CD8-positive, alpha-beta memory T cell (primary cell): ENCODE measurements at regions not wholly inside any gene's neighbourhood (a gene's known extent, or its start where the extent isn't known, plus 50 kb on each side); places are given as distances from the start of the nearest gene placed in this dataset.

ENCODE experiments used
- CTCF ChIA-PET: fragments of 350-600 bp; sonication (Branson Sonifier 250); formaldehyde crosslinking; loops from one replicate; lab custom pipeline; 2021; ENCODE audit warnings: antibody characterized with exemption; lab: Charles Lee
- POLR2A ChIA-PET: fragments of 350-600 bp; sonication (Branson Sonifier 250); formaldehyde crosslinking; loops from one replicate; lab custom pipeline; 2021; ENCODE audit warnings: antibody characterized with exemption; lab: Charles Lee
- DNase-seq, 5 donors: peaks; one replicate each; pipeline versions ENCODE4 v3.0.0 to v3.0.0-alpha.2; 2020 to 2022; ENCODE audit warnings: mixed read lengths in 1 of 5
- H3K27ac ChIP-seq: one replicate; pipeline ENCODE4 v1.7.0; 2013; ENCODE audit warnings: low read depth, mild to moderate bottlenecking, low read length, moderate library complexity
- H3K27me3 ChIP-seq: 2 replicates; pipeline ENCODE4 v1.7.0; 2013; ENCODE audit warnings: low read length, mild to moderate bottlenecking; ENCODE audit not compliant: insufficient read depth, poor library complexity, severe bottlenecking
- H3K36me3 ChIP-seq: 2 replicates; pipeline ENCODE4 v1.7.0; 2013; ENCODE audit warnings: mild to moderate bottlenecking, low read length, moderate library complexity; ENCODE audit not compliant: insufficient read depth
- H3K4me1 ChIP-seq: 2 replicates; pipeline ENCODE4 v1.7.0; 2013; ENCODE audit warnings: mild to moderate bottlenecking, low read length, moderate library complexity; ENCODE audit not compliant: insufficient read depth
- H3K4me3 ChIP-seq: 2 replicates; pipeline ENCODE4 v1.7.0; 2013; ENCODE audit warnings: mild to moderate bottlenecking, low read length
- H3K9me3 ChIP-seq: 2 replicates; pipeline ENCODE4 v1.7.0; 2013; ENCODE audit warnings: mild to moderate bottlenecking, low read length
- H3K27ac Mint-ChIP-seq, 8 donors: one replicate each; pipeline ENCODE4 v1.8.0; 2020 to 2021; ENCODE audit warnings: mixed read lengths in 8 of 8, mild to moderate bottlenecking in 6 of 8, inconsistent platforms in 3 of 8, moderate library complexity in 3 of 8
- H3K27me3 Mint-ChIP-seq, 2 donors: one replicate each; pipeline ENCODE4 v1.8.0; 2020 to 2021; ENCODE audit warnings: mixed read lengths in 2 of 2, mild to moderate bottlenecking in 1 of 2, moderate library complexity in 1 of 2
- H3K36me3 Mint-ChIP-seq, 3 donors: one replicate each; pipeline ENCODE4 v1.8.0; 2020 to 2021; ENCODE audit warnings: mixed read lengths in 3 of 3, inconsistent platforms in 1 of 3, mild to moderate bottlenecking in 1 of 3
- H3K4me1 Mint-ChIP-seq, 3 donors: one replicate each; pipeline ENCODE4 v1.8.0; 2020 to 2021; ENCODE audit warnings: mixed read lengths in 3 of 3, inconsistent platforms in 1 of 3, mild to moderate bottlenecking in 1 of 3
- H3K4me3 Mint-ChIP-seq, 7 donors: one replicate each; pipeline ENCODE4 v1.8.0; 2020 to 2021; ENCODE audit warnings: mixed read lengths in 7 of 7, mild to moderate bottlenecking in 6 of 7, moderate library complexity in 4 of 7, inconsistent platforms in 2 of 7
- H3K9me3 Mint-ChIP-seq, 5 donors: one replicate each; pipeline ENCODE4 v1.8.0; 2020 to 2022; ENCODE audit warnings: mixed read lengths in 5 of 5, mild to moderate bottlenecking in 3 of 5, moderate library complexity in 2 of 5, inconsistent platforms in 1 of 5

DNA sequence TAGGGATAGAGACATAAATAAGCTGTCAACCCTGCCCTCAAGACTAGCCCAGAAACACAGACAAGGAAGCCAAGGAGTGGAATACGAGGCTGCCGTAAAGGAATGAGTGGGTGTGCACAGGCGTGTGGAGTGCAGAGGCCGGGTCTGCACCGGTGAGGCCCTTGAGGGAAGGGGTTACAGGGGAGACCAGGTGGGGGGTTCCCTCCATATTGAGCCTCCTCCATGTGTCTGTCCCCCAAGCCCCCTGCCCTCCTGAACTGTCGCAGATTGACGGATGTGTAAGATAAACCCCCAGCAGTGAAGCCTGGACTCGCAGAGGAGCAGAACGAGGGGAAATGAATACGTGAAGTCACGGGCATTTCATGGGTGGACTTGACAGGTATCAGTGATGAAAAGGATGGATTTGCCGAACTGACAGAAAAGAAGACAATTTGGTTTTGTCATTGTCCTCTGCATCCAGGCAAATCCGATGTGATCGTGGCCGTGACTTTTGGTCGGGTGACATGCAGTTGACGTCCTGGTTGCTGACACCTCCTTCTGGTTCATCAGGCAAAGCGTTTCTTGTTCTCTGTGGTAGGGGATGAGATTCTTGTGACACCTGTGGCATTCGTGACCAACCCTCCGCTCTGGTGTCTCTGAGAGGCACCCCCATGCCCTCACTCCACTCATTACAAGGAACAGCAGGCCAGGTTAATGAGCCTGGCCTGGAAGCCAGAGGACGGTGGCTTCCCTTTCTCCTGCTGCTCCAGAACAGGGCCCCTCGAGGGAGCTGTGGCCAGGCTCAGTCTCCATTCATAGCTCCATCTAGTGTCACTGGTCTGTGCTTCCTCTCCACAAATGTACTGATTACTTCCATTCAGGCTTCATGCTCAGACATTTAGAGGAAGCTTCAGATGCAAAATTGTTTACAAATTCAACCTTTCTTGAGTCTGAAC, 223.1 kb upstream of the B3GAT1 start:
- CTCF ChIA-PET = no interaction called here
- Histone ChIP-seq H3K4me1 (no peaks in the 10 kb centered on the region), H3K27ac (no peak overlapping the region), H3K9me3 (no peaks in the 10 kb centered on the region), H3K27me3 (no peaks in the 10 kb centered on the region), H3K36me3 (no peaks in the 10 kb centered on the region), H3K4me3 (no peak overlapping the region)
- no peaks in the 10 kb centered on the region for H3K4me1 Mint-ChIP-seq
- no peaks in the 10 kb centered on the region for H3K9me3 Mint-ChIP-seq
- no peak overlapping the region for H3K4me3 Mint-ChIP-seq
- peaks cover 3 to 20% of the 10 kb centered on the region in 2 donors for H3K27me3 Mint-ChIP-seq
- H3K36me3 Mint-ChIP-seq = no peaks in the 10 kb centered on the region
- POLR2A ChIA-PET = no interaction called here
- H3K27ac Mint-ChIP-seq = no peak overlapping the region
- no peak for DNase-seq

DNA sequence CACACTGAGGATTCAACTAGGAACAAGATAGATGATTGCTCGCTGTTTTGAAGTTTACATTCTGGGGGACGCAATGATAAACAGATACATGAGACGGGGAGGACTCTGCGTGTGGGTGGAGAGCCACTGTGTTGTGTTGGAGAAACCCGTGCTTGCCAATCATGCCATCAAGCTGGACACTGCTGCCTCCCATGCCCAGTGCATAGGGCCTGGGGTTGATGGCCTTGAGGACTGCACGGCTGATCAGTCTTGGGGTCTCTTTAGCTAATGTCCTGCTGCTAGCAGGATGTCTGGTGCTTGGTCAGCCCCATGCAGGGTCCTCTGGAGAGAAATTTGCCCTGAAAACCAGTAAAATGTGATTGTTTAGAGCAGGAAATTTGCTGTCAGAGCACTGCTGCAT, 221.2 kb upstream of the B3GAT1 start:
- Mint-ChIP-seq H3K9me3 (no peaks in the 10 kb centered on the region), H3K27me3 (peaks cover 3 to 15% of the 10 kb centered on the region in 2 donors), H3K4me1 (no peaks in the 10 kb centered on the region), H3K27ac (peak overlapping the region in 1 of 8 donors; percentile 4), H3K36me3 (no peaks in the 10 kb centered on the region), H3K4me3 (no peak overlapping the region)
- Histone ChIP-seq H3K27me3 (peaks cover 4% of the 10 kb centered on the region), H3K4me3 (no peak overlapping the region), H3K36me3 (no peaks in the 10 kb centered on the region), H3K27ac (no peak overlapping the region), H3K4me1 (no peaks in the 10 kb centered on the region), H3K9me3 (no peaks in the 10 kb centered on the region)
- ChIA-PET CTCF (no interaction called here), POLR2A (no interaction called here)
- DNase-seq = no peak

DNA sequence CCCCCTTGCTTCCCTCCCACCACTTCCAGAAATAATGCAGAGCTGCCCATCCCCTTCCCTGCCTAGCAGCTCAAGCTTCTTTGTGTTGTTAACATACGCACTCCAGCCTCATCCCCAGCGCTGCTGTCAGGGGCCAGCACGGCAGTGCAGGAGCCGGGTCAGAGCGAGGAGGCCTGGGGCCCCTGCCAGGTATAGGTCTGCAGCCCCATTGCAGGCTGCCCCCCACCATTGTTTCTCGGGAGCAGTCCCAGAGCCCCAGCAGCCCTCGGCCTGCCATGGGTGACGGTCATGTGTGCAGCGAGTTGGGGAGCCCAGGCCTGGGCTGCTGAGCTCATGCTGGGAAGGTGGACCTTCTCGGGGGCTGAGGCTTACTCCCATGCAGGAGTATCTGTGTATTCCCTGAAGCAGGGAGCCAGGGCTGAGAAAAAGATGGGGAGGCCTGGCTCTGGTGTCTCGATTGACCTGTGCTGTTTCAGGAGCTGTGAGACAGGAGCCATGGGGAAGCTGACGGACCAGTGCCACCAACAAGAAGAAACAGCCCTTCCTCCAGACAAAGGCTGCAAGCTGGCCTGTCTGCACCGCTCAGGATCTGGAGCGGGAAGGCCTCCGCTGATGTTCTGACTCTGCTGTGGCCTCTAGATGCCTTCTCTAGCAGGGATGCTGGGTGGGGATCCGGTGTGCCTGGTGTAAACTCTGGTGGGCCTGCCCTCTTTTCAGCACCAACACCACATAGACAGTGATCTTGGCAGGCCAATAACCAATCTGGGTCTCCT, 220.5 kb upstream of the B3GAT1 start:
- no peaks in the 10 kb centered on the region for H3K4me1 Mint-ChIP-seq
- peak overlapping the region in 1 of 8 donors; percentile 77 for H3K27ac Mint-ChIP-seq

GRCh38 chr11:134630861-134631260, 218.8 kb upstream of the B3GAT1 start:
- H3K36me3 Mint-ChIP-seq = no peaks in the 10 kb centered on the region
- no peak overlapping the region for H3K27ac Mint-ChIP-seq
- Histone ChIP-seq H3K4me3 (no peak overlapping the region), H3K27ac (no peak overlapping the region), H3K9me3 (no peaks in the 10 kb centered on the region), H3K27me3 (peaks cover 8% of the 10 kb centered on the region), H3K36me3 (no peaks in the 10 kb centered on the region), H3K4me1 (no peaks in the 10 kb centered on the region)
- H3K4me1 Mint-ChIP-seq = no peaks in the 10 kb centered on the region
- ChIA-PET POLR2A (no interaction called here), CTCF (no interaction called here)
- DNase-seq = no peak
- H3K9me3 Mint-ChIP-seq = no peaks in the 10 kb centered on the region
- H3K4me3 Mint-ChIP-seq = no peak overlapping the region
- peaks cover 0 to 15% of the 10 kb centered on the region in 2 donors for H3K27me3 Mint-ChIP-seq

More for the DNA sequence above, 220.5 kb upstream of the B3GAT1 start:
- Histone ChIP-seq H3K36me3 (no peaks in the 10 kb centered on the region), H3K9me3 (no peaks in the 10 kb centered on the region), H3K4me1 (no peaks in the 10 kb centered on the region), H3K27me3 (peaks cover 5% of the 10 kb centered on the region), H3K4me3 (no peak overlapping the region), H3K27ac (no peak overlapping the region)
- Mint-ChIP-seq H3K4me3 (no peak overlapping the region), H3K9me3 (no peaks in the 10 kb centered on the region), H3K27me3 (peaks cover 3 to 16% of the 10 kb centered on the region in 2 donors), H3K36me3 (no peaks in the 10 kb centered on the region)
- no peak for DNase-seq
- ChIA-PET CTCF (no interaction called here), POLR2A (no interaction called here)

- DNase-seq = no peak
- Mint-ChIP-seq H3K4me3 (no peak overlapping the region), H3K4me1 (no peaks in the 10 kb centered on the region), H3K27me3 (peaks cover 3 to 6% of the 10 kb centered on the region in 2 donors), H3K36me3 (no peaks in the 10 kb centered on the region), H3K9me3 (no peaks in the 10 kb centered on the region), H3K27ac (no peak overlapping the region)
- H3K27ac ChIP-seq = no peak overlapping the region
- H3K4me3 ChIP-seq = no peak overlapping the region
- POLR2A ChIA-PET = no interaction called here
- peaks cover 8% of the 10 kb centered on the region for H3K27me3 ChIP-seq
- no peaks in the 10 kb centered on the region for H3K9me3 ChIP-seq
- H3K36me3 ChIP-seq = no peaks in the 10 kb centered on the region
- CTCF ChIA-PET = no interaction called here
- H3K4me1 ChIP-seq = no peaks in the 10 kb centered on the region
These were observed 216.4 kb upstream of the B3GAT1 start for GRCh38 chr11:134628426-134628825.

DNA sequence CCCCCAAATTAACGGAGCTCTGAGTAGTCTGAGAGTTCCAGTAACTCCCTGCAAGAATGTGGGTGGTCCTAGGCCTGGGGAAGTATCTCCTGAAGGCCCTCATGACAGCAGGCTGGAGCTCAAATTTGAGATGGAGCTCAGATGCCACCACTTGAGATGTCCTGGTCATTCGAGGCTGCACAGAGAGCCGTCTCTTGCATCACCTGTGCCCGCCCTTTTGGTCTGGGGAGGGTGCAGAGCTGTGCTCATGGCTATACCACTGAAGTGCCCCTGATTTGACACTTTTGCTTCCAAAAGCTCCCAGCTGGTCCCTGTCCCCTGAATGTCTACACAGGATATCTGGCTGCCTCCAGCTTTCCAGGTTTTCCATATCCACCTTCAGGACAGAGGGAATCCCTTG, 214.0 kb upstream of the B3GAT1 start:
- no peak for DNase-seq
- Mint-ChIP-seq H3K4me3 (no peak overlapping the region), H3K27ac (no peak overlapping the region), H3K36me3 (no peaks in the 10 kb centered on the region), H3K9me3 (no peaks in the 10 kb centered on the region), H3K4me1 (no peaks in the 10 kb centered on the region), H3K27me3 (peaks cover 3 to 12% of the 10 kb centered on the region in 2 donors)
- Histone ChIP-seq H3K4me3 (no peak overlapping the region), H3K4me1 (no peaks in the 10 kb centered on the region), H3K9me3 (no peaks in the 10 kb centered on the region), H3K27me3 (peaks cover 8% of the 10 kb centered on the region), H3K36me3 (no peaks in the 10 kb centered on the region), H3K27ac (no peak overlapping the region)
- ChIA-PET POLR2A (no interaction called here), CTCF (no interaction called here)

GRCh38 chr11:134625631-134626030, 213.6 kb upstream of the B3GAT1 start:
- Mint-ChIP-seq H3K4me3 (no peak overlapping the region), H3K9me3 (no peaks in the 10 kb centered on the region), H3K36me3 (no peaks in the 10 kb centered on the region), H3K4me1 (no peaks in the 10 kb centered on the region), H3K27ac (no peak overlapping the region), H3K27me3 (peaks cover 3 to 13% of the 10 kb centered on the region in 2 donors)
- H3K27me3 ChIP-seq = peaks cover 8% of the 10 kb centered on the region
- H3K9me3 ChIP-seq = no peaks in the 10 kb centered on the region
- no peaks in the 10 kb centered on the region for H3K4me1 ChIP-seq
- no peaks in the 10 kb centered on the region for H3K36me3 ChIP-seq
- no peak for DNase-seq
- CTCF ChIA-PET = no interaction called here
- POLR2A ChIA-PET = no interaction called here
- H3K27ac ChIP-seq = no peak overlapping the region
- H3K4me3 ChIP-seq = no peak overlapping the region

DNA sequence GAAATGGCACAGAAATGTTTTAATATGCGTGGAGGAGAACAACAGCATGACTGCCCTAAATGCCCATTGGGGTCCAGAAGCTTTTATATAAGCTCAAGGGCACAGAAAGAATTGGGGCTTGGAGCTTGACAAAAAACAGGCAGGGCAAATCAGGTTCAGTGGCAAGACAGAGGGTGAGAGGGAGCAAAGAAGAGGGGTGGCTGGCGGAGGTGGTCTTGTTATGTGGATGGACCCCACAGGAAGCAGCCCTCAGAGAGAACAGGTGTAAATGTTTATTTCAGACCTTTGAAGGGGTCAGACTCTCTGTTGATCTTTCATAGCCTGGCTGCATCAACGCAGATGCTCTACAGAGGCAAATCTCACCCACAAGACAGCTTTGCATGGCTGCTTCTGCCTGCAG, 213.1 kb upstream of the B3GAT1 start:
- Mint-ChIP-seq H3K27me3 (peaks cover 3 to 13% of the 10 kb centered on the region in 2 donors), H3K4me3 (no peak overlapping the region), H3K9me3 (no peaks in the 10 kb centered on the region), H3K36me3 (no peaks in the 10 kb centered on the region), H3K27ac (peak overlapping the region in 1 of 8 donors; percentile 47), H3K4me1 (no peaks in the 10 kb centered on the region)
- Histone ChIP-seq H3K27ac (no peak overlapping the region), H3K9me3 (no peaks in the 10 kb centered on the region), H3K36me3 (no peaks in the 10 kb centered on the region), H3K4me1 (no peaks in the 10 kb centered on the region), H3K27me3 (peaks cover 8% of the 10 kb centered on the region), H3K4me3 (no peak overlapping the region)
- DNase-seq = no peak
- POLR2A ChIA-PET = no interaction called here
- CTCF ChIA-PET = no interaction called here
